Stomach (tissue), 4 donors: ENCODE measurements at regions not wholly inside any gene's neighbourhood (a gene's known extent, or its start where the extent isn't known, plus 50 kb on each side); places are given as distances from the start of the nearest gene placed in this dataset.

Experiments used
- CTCF ChIP-seq, 7 experiments: fragments of 450-650 bp in 4 of 7; fragments of 200-600 bp in 3 of 7; sonication (generic) in 3 of 7; IDR thresholded peaks; one replicate each; pipeline ENCODE4 v1.5.1; 2016 to 2019; ENCODE audit warnings: antibody characterized with exemption in 7 of 7, control low read depth in 2 of 7, mild to moderate bottlenecking in 1 of 7
- EP300 ChIP-seq: sonication (generic); formaldehyde crosslinking; IDR thresholded peaks from one replicate; pipeline ENCODE4 v1.6.1; 2017; ENCODE audit warnings: antibody characterized with exemption
- POLR2A ChIP-seq, 4 donors: fragments of 450-650 bp; IDR thresholded peaks; one replicate each; pipeline ENCODE4 v1.6.1; 2016; ENCODE audit warnings: antibody characterized with exemption in 4 of 4, control low read depth in 2 of 4, mild to moderate bottlenecking in 1 of 4, moderate library complexity in 1 of 4
- POLR2AphosphoS5 ChIP-seq, 3 donors: sonication (generic); formaldehyde crosslinking; IDR thresholded peaks; one replicate each; pipeline ENCODE4 v1.6.1; 2016; ENCODE audit warnings: antibody characterized with exemption in 3 of 3

- TF ChIP-seq POLR2AphosphoS5 (IDR thresholded peaks at IDR 0.05) (no peak), POLR2A (IDR thresholded peaks at IDR 0.05) (no peak), CTCF (IDR thresholded peaks at IDR 0.05) (no peak), EP300 (no peak)
Observed at GRCh38 chr6:40929176-40929575, 109.8 kb downstream of the UNC5CL start.
